Adrenal gland (tissue), 5 donors: ENCODE measurements at regions not wholly inside any gene's neighbourhood (a gene's known extent, or its start where the extent isn't known, plus 50 kb on each side); places are given as distances from the start of the nearest gene placed in this dataset.

Experiments used
- CTCF ChIP-seq, 6 experiments: fragments of 450-650 bp in 4 of 6; fragments of 200-600 bp in 2 of 6; sonication (generic) in 1 of 6; IDR thresholded peaks; 1 replicate in 5 of 6; 2 replicates in 1 of 6; pipeline versions ENCODE4 v1.5.1 to v1.8.0; 2016 to 2021; ENCODE audit warnings: antibody characterized with exemption in 6 of 6, mild to moderate bottlenecking in 2 of 6, moderate library complexity in 1 of 6
- POLR2A ChIP-seq, 2 donors: fragments of 450-650 bp; IDR thresholded peaks; one replicate each; pipeline ENCODE4 v1.6.1; 2017; ENCODE audit warnings: antibody characterized with exemption in 2 of 2, mild to moderate bottlenecking in 2 of 2, moderate library complexity in 1 of 2
- donor health status: DM: no; HTN: no; CAD: no.

DNA sequence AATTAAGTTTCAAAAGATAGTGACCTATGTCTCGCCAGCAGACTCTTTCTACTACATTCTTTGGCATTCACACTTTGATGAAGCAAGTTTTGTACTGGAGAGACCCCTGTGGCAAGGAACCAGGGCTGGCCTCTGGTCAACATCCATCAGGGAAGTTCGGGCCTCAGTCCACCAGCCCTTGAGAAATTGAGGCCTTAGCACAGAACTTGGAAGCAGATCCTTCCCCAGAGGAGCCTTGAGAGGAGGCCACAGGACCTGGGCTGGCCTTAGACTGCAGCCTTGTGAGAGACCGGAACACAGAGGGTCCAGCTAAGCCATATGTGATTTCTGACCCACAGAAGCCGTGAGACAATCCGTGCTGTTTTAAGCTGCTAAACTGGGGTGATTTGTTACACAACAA, 317.9 kb downstream of the ZSWIM6 start:
- TF ChIP-seq CTCF (IDR thresholded peaks at IDR 0.05) = no peak
- TF ChIP-seq POLR2A (IDR thresholded peaks at IDR 0.05) = no peak
